ENCODE measurements at regions not wholly inside any gene's neighbourhood (a gene's known extent, or its start where the extent isn't known, plus 50 kb on each side); places are given as distances from the start of the nearest gene placed in this dataset.

GRCh38 chr9:12511726-12512125 lies 181.5 kb upstream of the TYRP1 start:
- TF ChIP-seq EZH2 (IDR thresholded peaks at IDR 0.05; ENCODE audit: insufficient read depth, poor library complexity, severe bottlenecking) (no peak), EZH2phosphoT487 (IDR thresholded peaks at IDR 0.05; ENCODE audit: insufficient read depth, low read depth) (no peak)

All from GM23248 (cell line).